ENCODE measurements at regions not wholly inside any gene's neighbourhood (a gene's known extent, or its start where the extent isn't known, plus 50 kb on each side); places are given as distances from the start of the nearest gene placed in this dataset.

DNA sequence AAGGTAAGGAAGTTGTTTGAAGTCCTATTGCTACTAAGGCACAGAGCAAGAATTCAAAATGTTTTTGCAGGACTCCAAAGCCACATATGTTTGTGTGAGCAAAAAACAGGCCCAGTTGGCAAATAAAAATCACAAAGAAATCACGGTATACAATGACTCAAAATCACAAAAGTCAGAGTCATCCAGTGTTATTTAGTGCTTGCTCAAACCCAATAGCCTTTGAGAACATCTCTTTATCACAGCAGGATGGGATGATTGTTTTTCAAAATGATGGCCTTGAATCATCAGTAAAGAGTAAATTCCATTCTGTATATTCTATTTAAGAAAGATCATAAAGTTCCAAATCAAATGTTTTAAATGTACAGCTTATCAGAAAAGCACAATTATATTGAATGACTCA, 693.9 kb downstream of the REEP3 start:
- no peak for DNase-seq (ENCODE audit: low spot score)
- peaks cover 11% of the 10 kb centered on the region for H3K4me1 Mint-ChIP-seq (ENCODE audit: low read depth)
- peaks cover 20% of the 10 kb centered on the region for H3K9me3 Mint-ChIP-seq (ENCODE audit: low read depth)
- no peaks in the 10 kb centered on the region for H3K36me3 Mint-ChIP-seq (ENCODE audit: low read depth)
- TF ChIP-seq, protein P1, sequence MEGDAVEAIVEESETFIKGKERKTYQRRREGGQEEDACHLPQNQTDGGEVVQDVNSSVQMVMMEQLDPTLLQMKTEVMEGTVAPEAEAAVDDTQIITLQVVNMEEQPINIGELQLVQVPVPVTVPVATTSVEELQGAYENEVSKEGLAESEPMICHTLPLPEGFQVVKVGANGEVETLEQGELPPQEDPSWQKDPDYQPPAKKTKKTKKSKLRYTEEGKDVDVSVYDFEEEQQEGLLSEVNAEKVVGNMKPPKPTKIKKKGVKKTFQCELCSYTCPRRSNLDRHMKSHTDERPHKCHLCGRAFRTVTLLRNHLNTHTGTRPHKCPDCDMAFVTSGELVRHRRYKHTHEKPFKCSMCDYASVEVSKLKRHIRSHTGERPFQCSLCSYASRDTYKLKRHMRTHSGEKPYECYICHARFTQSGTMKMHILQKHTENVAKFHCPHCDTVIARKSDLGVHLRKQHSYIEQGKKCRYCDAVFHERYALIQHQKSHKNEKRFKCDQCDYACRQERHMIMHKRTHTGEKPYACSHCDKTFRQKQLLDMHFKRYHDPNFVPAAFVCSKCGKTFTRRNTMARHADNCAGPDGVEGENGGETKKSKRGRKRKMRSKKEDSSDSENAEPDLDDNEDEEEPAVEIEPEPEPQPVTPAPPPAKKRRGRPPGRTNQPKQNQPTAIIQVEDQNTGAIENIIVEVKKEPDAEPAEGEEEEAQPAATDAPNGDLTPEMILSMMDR (IDR thresholded peaks at IDR 0.05) = no peak
- H3K27me3 Mint-ChIP-seq (ENCODE audit: low read depth) = peaks cover 3% of the 10 kb centered on the region
- no peak overlapping the region for H3K27ac Mint-ChIP-seq (ENCODE audit: unreplicated experiment)
- no peak overlapping the region for H3K4me3 Mint-ChIP-seq (ENCODE audit: unreplicated experiment)

DNA sequence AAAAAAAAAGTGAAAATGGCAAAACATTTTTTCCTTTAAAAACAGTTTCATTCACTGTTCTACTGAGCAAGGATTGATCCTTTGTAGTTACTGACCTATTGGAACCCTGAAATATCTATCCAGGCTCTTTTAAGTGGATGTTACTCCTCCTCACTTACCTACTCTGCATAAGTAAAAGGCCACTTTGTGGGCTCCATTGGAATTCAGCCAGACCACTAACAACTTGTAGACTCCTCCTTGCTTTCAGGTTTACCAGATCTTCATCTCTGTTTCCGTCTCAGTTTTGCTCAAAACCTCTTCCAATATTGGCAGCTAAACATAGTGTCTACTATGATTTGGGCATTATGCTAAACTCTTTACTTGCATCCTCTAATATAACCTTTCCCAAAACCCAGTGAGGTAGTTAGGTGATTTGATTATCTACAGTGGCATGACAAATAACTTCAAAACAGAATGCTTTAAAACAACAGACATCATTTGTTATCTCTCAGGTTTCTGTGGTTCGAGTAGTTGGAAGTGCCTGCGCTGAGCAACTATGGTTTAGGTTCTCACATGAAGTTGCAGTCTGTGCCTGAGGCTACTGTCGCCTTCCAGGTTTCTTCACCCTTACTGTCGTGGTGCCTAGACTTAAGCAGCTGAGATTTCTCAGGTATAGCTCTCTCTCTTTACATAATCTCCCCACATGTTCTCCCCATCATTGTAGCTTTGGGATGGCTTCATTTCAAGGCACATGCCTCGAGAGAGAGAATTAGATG, 698.2 kb downstream of the REEP3 start:
- H3K4me1 Mint-ChIP-seq (ENCODE audit: low read depth) = no peaks in the 10 kb centered on the region
- H3K27me3 Mint-ChIP-seq (ENCODE audit: low read depth) = peaks cover 3% of the 10 kb centered on the region
- no peak for DNase-seq (ENCODE audit: low spot score)
- H3K4me3 Mint-ChIP-seq (ENCODE audit: unreplicated experiment) = no peak overlapping the region
- TF ChIP-seq, protein P1 (IDR thresholded peaks at IDR 0.05) = no peak
- H3K27ac Mint-ChIP-seq (ENCODE audit: unreplicated experiment) = no peak overlapping the region
- H3K36me3 Mint-ChIP-seq (ENCODE audit: low read depth) = no peaks in the 10 kb centered on the region
- peaks cover 14% of the 10 kb centered on the region for H3K9me3 Mint-ChIP-seq (ENCODE audit: low read depth)

DNA sequence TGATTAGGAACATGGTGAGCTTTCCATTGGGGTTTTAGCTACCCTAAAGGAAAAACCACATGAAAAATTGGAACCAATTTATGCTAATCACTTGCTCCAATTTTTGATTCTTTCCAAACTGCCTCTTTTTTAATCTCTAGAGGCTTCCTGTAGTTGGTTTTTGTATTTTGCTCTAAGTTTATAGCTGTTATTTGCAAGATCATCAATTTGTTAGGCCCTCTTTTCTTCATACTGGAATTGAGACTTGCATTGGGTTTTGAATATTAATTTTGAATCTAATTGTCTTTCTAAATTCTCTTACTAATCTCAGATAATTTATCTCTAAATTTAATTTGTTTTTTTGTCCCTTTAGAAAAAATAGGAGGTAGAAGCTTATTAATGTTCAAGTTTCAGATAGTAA, 713.3 kb downstream of the REEP3 start:
- no peaks in the 10 kb centered on the region for H3K27me3 Mint-ChIP-seq (ENCODE audit: low read depth)
- TF ChIP-seq, protein P1 (IDR thresholded peaks at IDR 0.05) = no peak
- H3K4me3 Mint-ChIP-seq (ENCODE audit: unreplicated experiment) = no peak overlapping the region
- DNase-seq (ENCODE audit: low spot score) = no peak
- H3K36me3 Mint-ChIP-seq (ENCODE audit: low read depth) = peaks cover 1% of the 10 kb centered on the region
- H3K27ac Mint-ChIP-seq (ENCODE audit: unreplicated experiment) = no peak overlapping the region
- H3K9me3 Mint-ChIP-seq (ENCODE audit: low read depth) = peaks cover 6% of the 10 kb centered on the region
- no peaks in the 10 kb centered on the region for H3K4me1 Mint-ChIP-seq (ENCODE audit: low read depth)

DNA sequence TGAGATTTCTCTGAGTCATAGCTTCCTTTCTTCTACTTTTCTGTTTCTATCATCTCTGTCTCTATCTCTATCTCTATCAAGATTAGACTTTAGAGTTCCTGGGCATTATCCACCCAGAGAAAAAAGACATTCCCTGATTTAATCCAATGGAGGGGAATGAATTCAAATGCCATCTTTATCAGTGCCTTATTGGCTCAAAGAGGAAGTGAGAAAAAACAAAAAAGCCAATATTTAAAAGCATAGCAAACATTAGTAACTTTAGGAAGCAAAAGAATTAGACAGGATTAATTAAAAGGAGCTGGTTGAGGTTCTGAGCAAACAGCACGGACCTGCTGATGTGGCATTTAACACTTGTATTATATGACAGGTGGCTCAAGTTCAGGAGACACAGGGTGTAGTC, 736.5 kb downstream of the REEP3 start:
- Mint-ChIP-seq H3K4me3 (ENCODE audit: unreplicated experiment) (no peak overlapping the region), H3K27ac (ENCODE audit: unreplicated experiment) (no peak overlapping the region), H3K9me3 (ENCODE audit: low read depth) (peaks cover 4% of the 10 kb centered on the region), H3K4me1 (ENCODE audit: low read depth) (no peaks in the 10 kb centered on the region), H3K36me3 (ENCODE audit: low read depth) (no peaks in the 10 kb centered on the region), H3K27me3 (ENCODE audit: low read depth) (peaks cover 2% of the 10 kb centered on the region)
- TF ChIP-seq, protein P1 (IDR thresholded peaks at IDR 0.05) = no peak
- DNase-seq (ENCODE audit: low spot score) = no peak

DNA sequence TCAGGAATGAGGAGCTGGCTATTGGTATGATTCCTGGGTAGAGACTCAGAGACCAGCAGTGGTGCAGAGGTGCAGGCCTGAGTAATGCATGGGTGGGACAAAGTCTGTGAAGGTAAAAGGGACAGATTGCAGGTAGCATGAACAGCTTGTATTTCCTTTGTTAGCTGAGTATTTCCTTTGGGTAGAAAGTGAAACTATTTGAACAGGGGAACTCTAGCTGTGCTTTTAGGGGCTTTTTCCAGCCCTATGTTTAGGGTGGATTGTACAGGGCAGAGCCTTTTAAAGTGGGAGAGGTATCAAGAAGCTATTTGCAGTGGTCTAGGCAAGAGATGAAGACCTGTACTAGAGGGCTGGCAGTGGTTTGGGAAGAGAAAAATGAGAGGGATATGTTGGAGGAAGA, 739.9 kb downstream of the REEP3 start:
- DNase-seq (ENCODE audit: low spot score) = no peak
- TF ChIP-seq, protein P1 (IDR thresholded peaks at IDR 0.05) = no peak
- Mint-ChIP-seq H3K4me1 (ENCODE audit: low read depth) (no peaks in the 10 kb centered on the region), H3K9me3 (ENCODE audit: low read depth) (no peaks in the 10 kb centered on the region), H3K27ac (ENCODE audit: unreplicated experiment) (no peak overlapping the region), H3K27me3 (ENCODE audit: low read depth) (no peaks in the 10 kb centered on the region), H3K36me3 (ENCODE audit: low read depth) (no peaks in the 10 kb centered on the region), H3K4me3 (ENCODE audit: unreplicated experiment) (no peak overlapping the region)
